SK-N-SH treated with all-trans-retinoic acid at 6 μM for 48 hours (cell line): ENCODE measurements at regions not wholly inside any gene's neighbourhood (a gene's known extent, or its start where the extent isn't known, plus 50 kb on each side); places are given as distances from the start of the nearest gene placed in this dataset.

Source experiments
- ATAC-seq: fragments of 200-7000 bp; cut with Tn5 transposase; 3 replicates; pipeline ENCODE4 v1.9.1; 2020; ENCODE audit warnings: mild to moderate bottlenecking, moderate library complexity
- ARNTL ChIP-seq: fragments of 450-650 bp; formaldehyde crosslinking; IDR thresholded peaks from 2 replicates; pipeline ENCODE4 v1.5.0; 2020; ENCODE audit warnings: low read depth, mild to moderate bottlenecking, moderate library complexity, borderline replicate concordance
- BACH2 ChIP-seq: fragments of 250-450 bp; sonication (Bioruptor Pico); IDR thresholded peaks from 2 replicates; pipeline ENCODE4 v1.9.0; 2021; ENCODE audit warnings: mild to moderate bottlenecking, borderline replicate concordance
- CSDC2 ChIP-seq: fragments of 250-450 bp; sonication (Bioruptor Pico); IDR thresholded peaks from 2 replicates; pipeline ENCODE4 v1.5.0; 2020; ENCODE audit warnings: mild to moderate bottlenecking, moderate library complexity
- ESRRG ChIP-seq: fragments of 250-450 bp; sonication (Bioruptor Pico); IDR thresholded peaks from 2 replicates; pipeline ENCODE4 v1.6.1; 2021; ENCODE audit warnings: mild to moderate bottlenecking
- GLIS3 ChIP-seq: fragments of 250-450 bp; sonication (Bioruptor Pico); IDR thresholded peaks from 2 replicates; pipeline ENCODE4 v1.5.0; 2020; ENCODE audit warnings: mild to moderate bottlenecking, moderate library complexity
- ISL1 ChIP-seq: fragments of 250-450 bp; sonication (Bioruptor Pico); IDR thresholded peaks from 2 replicates; pipeline ENCODE4 v2.1.2; 2022; ENCODE audit warnings: mild to moderate bottlenecking, moderate library complexity
- OSR1 ChIP-seq: fragments of 250-450 bp; sonication (Bioruptor Pico); IDR thresholded peaks from 2 replicates; pipeline ENCODE4 v1.8.0; 2022; ENCODE audit warnings: moderate library complexity, mild to moderate bottlenecking, inconsistent platforms
- PPARA ChIP-seq: fragments of 250-450 bp; sonication (Bioruptor Pico); IDR thresholded peaks from 2 replicates; pipeline ENCODE4 v1.5.0; 2020; ENCODE audit warnings: mild to moderate bottlenecking, borderline replicate concordance
- RARB ChIP-seq: fragments of 250-450 bp; sonication (Bioruptor Pico); IDR thresholded peaks from 2 replicates; pipeline ENCODE4 v1.8.0; 2021; ENCODE audit warnings: mild to moderate bottlenecking, moderate library complexity
- TCF4 ChIP-seq: fragments of 250-450 bp; sonication (Bioruptor Pico); IDR thresholded peaks from 2 replicates; pipeline ENCODE4 v1.8.0; 2021; ENCODE audit warnings: mild to moderate bottlenecking, moderate library complexity, borderline replicate concordance
- TOX ChIP-seq: fragments of 250-450 bp; sonication (Bioruptor Pico); IDR thresholded peaks from 2 replicates; pipeline ENCODE4 v1.8.0; 2021; ENCODE audit warnings: mild to moderate bottlenecking, moderate library complexity, borderline replicate concordance
- ZC3H10 ChIP-seq: fragments of 250-450 bp; sonication (Bioruptor Pico); IDR thresholded peaks from 2 replicates; pipeline ENCODE4 v1.5.1; 2021; ENCODE audit warnings: mild to moderate bottlenecking, moderate library complexity
- ZFP3 ChIP-seq: fragments of 250-450 bp; sonication (Bioruptor Pico); IDR thresholded peaks from 2 replicates; pipeline ENCODE4 v1.5.0; 2020; ENCODE audit warnings: mild to moderate bottlenecking, moderate library complexity
- ZFP30 ChIP-seq: fragments of 450-650 bp; formaldehyde crosslinking; IDR thresholded peaks from 2 replicates; pipeline ENCODE4 v1.5.0; 2022; ENCODE audit warnings: mild to moderate bottlenecking, moderate library complexity
- ZNF565 ChIP-seq: fragments of 450-650 bp; formaldehyde crosslinking; conservative IDR thresholded peaks from 2 replicates; pipeline ENCODE4 v1.5.0; 2020; ENCODE audit warnings: low read depth, mild to moderate bottlenecking, moderate library complexity
- ZNF8 ChIP-seq: fragments of 450-650 bp; formaldehyde crosslinking; IDR thresholded peaks from 2 replicates; pipeline ENCODE4 v1.5.0; 2020; ENCODE audit warnings: mild to moderate bottlenecking, moderate library complexity
- TF ChIP-seq, protein P1 (sequence below): fragments of 250-450 bp; sonication (Bioruptor Pico); IDR thresholded peaks from 2 replicates; pipeline ENCODE4 v1.5.1; 2021; ENCODE audit warnings: mild to moderate bottlenecking, moderate library complexity
- TF ChIP-seq, protein P2 (sequence below): fragments of 250-450 bp; sonication (Bioruptor Pico); IDR thresholded peaks from 2 replicates; pipeline ENCODE4 v1.5.1; 2020; ENCODE audit warnings: low read depth, mild to moderate bottlenecking, moderate library complexity
- TF ChIP-seq, protein P3 (sequence below): fragments of 250-450 bp; sonication (Bioruptor Pico); IDR thresholded peaks from 2 replicates; pipeline ENCODE4 v1.8.0; 2020; ENCODE audit warnings: mild to moderate bottlenecking, moderate library complexity, borderline replicate concordance
- TF ChIP-seq, protein P4 (sequence below): fragments of 250-450 bp; sonication (Bioruptor Pico); IDR thresholded peaks from 2 replicates; pipeline ENCODE4 v1.8.0; 2021; ENCODE audit warnings: low read depth, mild to moderate bottlenecking, moderate library complexity, borderline replicate concordance
- TF ChIP-seq, protein P5 (sequence below): fragments of 250-450 bp; sonication (Bioruptor Pico); IDR thresholded peaks from 2 replicates; pipeline ENCODE4 v1.5.0; 2020; ENCODE audit warnings: mild to moderate bottlenecking, moderate library complexity

DNA sequence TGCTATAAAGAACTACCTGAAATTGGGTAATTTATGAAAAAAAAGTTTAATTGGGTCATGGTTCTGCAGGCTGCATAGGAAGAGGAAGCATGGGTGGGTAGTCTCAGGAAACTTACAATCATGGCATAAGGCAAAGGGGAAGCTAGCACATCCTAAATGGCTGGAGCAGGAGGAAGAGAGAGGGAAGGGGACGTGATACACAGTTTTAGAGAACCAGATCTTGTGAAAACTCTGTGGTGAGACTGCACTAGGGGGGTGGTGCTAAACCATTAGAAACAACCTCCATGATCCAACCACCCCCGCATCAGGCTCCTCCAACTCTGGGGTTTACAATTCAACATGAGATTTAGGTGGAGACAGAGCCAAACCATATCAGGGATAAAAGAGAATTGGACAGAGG lies 624.2 kb downstream of the PRR16 start:
- ATAC-seq = no peak
- TF ChIP-seq CSDC2 (CRISPR knock-in tag) (no peak), ZNF565 (no peak), ZFP3 (CRISPR knock-in tag) (no peak), ARNTL (no peak), TOX (CRISPR knock-in tag) (no peak), ZFP30 (CRISPR knock-in tag) (no peak), GLIS3 (CRISPR knock-in tag) (no peak)
- TF ChIP-seq, protein P1, sequence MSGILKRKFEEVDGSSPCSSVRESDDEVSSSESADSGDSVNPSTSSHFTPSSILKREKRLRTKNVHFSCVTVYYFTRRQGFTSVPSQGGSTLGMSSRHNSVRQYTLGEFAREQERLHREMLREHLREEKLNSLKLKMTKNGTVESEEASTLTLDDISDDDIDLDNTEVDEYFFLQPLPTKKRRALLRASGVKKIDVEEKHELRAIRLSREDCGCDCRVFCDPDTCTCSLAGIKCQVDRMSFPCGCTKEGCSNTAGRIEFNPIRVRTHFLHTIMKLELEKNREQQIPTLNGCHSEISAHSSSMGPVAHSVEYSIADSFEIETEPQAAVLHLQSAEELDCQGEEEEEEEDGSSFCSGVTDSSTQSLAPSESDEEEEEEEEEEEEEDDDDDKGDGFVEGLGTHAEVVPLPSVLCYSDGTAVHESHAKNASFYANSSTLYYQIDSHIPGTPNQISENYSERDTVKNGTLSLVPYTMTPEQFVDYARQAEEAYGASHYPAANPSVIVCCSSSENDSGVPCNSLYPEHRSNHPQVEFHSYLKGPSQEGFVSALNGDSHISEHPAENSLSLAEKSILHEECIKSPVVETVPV (CRISPR knock-in tag) = no peak
- TF ChIP-seq, protein P2, sequence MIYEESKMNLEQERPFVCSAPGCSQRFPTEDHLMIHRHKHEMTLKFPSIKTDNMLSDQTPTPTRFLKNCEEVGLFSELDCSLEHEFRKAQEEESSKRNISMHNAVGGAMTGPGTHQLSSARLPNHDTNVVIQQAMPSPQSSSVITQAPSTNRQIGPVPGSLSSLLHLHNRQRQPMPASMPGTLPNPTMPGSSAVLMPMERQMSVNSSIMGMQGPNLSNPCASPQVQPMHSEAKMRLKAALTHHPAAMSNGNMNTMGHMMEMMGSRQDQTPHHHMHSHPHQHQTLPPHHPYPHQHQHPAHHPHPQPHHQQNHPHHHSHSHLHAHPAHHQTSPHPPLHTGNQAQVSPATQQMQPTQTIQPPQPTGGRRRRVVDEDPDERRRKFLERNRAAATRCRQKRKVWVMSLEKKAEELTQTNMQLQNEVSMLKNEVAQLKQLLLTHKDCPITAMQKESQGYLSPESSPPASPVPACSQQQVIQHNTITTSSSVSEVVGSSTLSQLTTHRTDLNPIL = no peak

DNA sequence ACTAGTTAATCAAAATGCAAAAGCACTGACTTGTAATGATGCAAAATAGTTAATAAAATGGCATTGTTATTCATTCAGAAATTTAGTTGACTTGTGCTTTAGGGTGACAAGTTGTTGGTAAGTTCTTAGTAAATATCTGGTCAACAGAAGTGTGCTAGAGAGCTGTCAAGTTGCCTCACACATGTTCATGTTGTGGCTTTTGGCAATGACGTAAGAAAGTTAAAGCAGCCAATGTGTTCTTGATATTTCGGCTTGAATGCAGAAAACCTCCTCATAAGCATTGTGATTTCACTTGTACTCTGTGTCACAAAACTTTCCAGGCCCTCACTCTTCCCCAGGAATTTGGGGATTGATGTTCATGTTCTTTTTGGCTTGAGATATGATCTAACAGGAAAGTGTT lies 626.7 kb downstream of the PRR16 start:
- TF ChIP-seq ESRRG (CRISPR knock-in tag) (no peak), RARB (no peak), TCF4 (no peak), ZNF565 (no peak), ZFP30 (CRISPR knock-in tag) (no peak), CSDC2 (CRISPR knock-in tag) (no peak), BACH2 (CRISPR knock-in tag) (no peak), OSR1 (no peak), ISL1 (CRISPR knock-in tag) (no peak), PPARA (CRISPR knock-in tag) (no peak)
- TF ChIP-seq, protein P1 (CRISPR knock-in tag) = no peak
- TF ChIP-seq, protein P3, sequence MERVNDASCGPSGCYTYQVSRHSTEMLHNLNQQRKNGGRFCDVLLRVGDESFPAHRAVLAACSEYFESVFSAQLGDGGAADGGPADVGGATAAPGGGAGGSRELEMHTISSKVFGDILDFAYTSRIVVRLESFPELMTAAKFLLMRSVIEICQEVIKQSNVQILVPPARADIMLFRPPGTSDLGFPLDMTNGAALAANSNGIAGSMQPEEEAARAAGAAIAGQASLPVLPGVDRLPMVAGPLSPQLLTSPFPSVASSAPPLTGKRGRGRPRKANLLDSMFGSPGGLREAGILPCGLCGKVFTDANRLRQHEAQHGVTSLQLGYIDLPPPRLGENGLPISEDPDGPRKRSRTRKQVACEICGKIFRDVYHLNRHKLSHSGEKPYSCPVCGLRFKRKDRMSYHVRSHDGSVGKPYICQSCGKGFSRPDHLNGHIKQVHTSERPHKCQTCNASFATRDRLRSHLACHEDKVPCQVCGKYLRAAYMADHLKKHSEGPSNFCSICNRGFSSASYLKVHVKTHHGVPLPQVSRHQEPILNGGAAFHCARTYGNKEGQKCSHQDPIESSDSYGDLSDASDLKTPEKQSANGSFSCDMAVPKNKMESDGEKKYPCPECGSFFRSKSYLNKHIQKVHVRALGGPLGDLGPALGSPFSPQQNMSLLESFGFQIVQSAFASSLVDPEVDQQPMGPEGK = no peak
- TF ChIP-seq, protein P4, sequence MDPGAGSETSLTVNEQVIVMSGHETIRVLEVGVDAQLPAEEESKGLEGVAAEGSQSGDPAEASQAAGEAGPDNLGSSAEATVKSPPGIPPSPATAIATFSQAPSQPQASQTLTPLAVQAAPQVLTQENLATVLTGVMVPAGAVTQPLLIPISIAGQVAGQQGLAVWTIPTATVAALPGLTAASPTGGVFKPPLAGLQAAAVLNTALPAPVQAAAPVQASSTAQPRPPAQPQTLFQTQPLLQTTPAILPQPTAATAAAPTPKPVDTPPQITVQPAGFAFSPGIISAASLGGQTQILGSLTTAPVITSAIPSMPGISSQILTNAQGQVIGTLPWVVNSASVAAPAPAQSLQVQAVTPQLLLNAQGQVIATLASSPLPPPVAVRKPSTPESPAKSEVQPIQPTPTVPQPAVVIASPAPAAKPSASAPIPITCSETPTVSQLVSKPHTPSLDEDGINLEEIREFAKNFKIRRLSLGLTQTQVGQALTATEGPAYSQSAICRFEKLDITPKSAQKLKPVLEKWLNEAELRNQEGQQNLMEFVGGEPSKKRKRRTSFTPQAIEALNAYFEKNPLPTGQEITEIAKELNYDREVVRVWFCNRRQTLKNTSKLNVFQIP = no peak
- TF ChIP-seq, protein P2 = no peak
- TF ChIP-seq, protein P5, sequence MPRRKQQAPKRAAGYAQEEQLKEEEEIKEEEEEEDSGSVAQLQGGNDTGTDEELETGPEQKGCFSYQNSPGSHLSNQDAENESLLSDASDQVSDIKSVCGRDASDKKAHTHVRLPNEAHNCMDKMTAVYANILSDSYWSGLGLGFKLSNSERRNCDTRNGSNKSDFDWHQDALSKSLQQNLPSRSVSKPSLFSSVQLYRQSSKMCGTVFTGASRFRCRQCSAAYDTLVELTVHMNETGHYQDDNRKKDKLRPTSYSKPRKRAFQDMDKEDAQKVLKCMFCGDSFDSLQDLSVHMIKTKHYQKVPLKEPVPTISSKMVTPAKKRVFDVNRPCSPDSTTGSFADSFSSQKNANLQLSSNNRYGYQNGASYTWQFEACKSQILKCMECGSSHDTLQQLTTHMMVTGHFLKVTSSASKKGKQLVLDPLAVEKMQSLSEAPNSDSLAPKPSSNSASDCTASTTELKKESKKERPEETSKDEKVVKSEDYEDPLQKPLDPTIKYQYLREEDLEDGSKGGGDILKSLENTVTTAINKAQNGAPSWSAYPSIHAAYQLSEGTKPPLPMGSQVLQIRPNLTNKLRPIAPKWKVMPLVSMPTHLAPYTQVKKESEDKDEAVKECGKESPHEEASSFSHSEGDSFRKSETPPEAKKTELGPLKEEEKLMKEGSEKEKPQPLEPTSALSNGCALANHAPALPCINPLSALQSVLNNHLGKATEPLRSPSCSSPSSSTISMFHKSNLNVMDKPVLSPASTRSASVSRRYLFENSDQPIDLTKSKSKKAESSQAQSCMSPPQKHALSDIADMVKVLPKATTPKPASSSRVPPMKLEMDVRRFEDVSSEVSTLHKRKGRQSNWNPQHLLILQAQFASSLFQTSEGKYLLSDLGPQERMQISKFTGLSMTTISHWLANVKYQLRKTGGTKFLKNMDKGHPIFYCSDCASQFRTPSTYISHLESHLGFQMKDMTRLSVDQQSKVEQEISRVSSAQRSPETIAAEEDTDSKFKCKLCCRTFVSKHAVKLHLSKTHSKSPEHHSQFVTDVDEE = no peak
- TF ChIP-seq, all 23 proteins: peak for 0
- no peak for ATAC-seq

DNA sequence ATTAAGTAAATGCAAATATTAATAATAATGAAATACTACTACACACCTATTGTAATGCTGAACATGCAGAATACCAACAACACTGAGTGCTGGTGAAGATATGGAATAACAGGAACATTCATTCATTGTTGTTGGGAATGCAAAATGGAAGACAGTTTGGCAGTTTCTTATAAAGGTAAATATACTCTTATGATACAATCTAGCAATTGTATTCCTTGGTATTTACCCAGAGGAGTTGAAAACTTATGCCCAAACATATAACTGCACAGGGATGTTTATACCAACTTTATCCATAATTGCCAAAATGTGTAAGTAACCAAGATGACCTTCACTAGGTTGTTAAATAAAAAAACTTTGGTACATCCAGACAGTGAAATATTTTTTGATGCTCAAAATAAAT lies 636.8 kb downstream of the PRR16 start:
- ATAC-seq = no peak
- TF ChIP-seq ZFP3 (CRISPR knock-in tag) (no peak), ESRRG (CRISPR knock-in tag) (no peak), ZC3H10 (CRISPR knock-in tag) (no peak), CSDC2 (CRISPR knock-in tag) (no peak), ARNTL (no peak), BACH2 (CRISPR knock-in tag) (no peak), RARB (no peak), ZNF8 (CRISPR knock-in tag) (no peak)
- TF ChIP-seq, protein P1 (CRISPR knock-in tag) = no peak
- TF ChIP-seq, protein P5 = no peak
